ENCODE measurements at regions not wholly inside any gene's neighbourhood (a gene's known extent, or its start where the extent isn't known, plus 50 kb on each side); places are given as distances from the start of the nearest gene placed in this dataset.

DNA sequence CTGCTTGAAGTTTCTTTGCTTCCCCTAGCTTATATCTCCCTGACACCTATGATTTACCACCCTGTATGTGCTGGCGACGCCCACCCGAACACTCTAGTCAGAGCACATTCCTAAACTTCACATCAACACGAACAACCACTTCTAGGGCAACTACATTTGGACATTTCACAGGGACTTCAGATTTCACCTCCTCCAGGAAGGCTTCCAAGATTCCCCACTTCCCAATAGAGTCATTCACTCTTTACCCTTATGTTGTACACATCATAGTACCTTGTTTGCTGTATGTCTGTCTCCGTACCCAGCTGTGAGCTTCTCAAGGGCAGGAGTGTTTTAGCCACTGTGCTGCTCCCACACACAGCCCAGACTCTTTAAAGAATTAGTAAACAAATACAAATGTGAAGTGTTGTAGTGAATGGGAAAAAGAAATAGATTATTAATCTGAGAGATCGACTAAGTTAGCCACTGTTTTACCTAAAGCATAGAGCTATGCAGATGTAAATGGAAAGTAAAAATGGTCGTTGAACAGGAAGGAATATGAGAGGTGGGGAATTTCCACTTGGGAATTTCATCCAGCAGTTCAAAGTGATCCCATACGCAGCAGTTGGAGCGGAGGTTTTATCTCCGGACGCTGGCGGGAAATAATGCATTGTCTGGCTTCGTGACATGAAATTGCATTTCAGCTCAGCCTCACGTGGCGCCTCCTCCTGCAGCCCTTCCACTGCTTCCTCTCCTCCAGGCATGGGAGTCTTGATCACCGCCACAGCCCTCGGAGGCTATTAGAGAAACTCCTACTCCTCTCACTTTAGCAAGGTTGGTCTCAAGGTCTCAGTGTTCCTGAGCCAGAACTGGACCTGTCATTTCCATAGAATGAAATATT, 233.4 kb upstream of the COPS8 start:
- TF ChIP-seq, protein P1, sequence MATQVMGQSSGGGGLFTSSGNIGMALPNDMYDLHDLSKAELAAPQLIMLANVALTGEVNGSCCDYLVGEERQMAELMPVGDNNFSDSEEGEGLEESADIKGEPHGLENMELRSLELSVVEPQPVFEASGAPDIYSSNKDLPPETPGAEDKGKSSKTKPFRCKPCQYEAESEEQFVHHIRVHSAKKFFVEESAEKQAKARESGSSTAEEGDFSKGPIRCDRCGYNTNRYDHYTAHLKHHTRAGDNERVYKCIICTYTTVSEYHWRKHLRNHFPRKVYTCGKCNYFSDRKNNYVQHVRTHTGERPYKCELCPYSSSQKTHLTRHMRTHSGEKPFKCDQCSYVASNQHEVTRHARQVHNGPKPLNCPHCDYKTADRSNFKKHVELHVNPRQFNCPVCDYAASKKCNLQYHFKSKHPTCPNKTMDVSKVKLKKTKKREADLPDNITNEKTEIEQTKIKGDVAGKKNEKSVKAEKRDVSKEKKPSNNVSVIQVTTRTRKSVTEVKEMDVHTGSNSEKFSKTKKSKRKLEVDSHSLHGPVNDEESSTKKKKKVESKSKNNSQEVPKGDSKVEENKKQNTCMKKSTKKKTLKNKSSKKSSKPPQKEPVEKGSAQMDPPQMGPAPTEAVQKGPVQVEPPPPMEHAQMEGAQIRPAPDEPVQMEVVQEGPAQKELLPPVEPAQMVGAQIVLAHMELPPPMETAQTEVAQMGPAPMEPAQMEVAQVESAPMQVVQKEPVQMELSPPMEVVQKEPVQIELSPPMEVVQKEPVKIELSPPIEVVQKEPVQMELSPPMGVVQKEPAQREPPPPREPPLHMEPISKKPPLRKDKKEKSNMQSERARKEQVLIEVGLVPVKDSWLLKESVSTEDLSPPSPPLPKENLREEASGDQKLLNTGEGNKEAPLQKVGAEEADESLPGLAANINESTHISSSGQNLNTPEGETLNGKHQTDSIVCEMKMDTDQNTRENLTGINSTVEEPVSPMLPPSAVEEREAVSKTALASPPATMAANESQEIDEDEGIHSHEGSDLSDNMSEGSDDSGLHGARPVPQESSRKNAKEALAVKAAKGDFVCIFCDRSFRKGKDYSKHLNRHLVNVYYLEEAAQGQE (IDR thresholded peaks at IDR 0.05; ENCODE audit: low read depth) = no peak
- TF ChIP-seq TAF1 (IDR thresholded peaks at IDR 0.05; ENCODE audit: low read depth) (no peak), TEAD4 (IDR thresholded peaks at IDR 0.05) (no peak), TCF12 (IDR thresholded peaks at IDR 0.05; ENCODE audit: low read depth) (no peak), RAD21 (IDR thresholded peaks at IDR 0.05; ENCODE audit: low read depth) (no peak), NFIC (IDR thresholded peaks at IDR 0.05) (no peak)
- TF ChIP-seq, protein P2, sequence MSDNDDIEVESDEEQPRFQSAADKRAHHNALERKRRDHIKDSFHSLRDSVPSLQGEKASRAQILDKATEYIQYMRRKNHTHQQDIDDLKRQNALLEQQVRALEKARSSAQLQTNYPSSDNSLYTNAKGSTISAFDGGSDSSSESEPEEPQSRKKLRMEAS (IDR thresholded peaks at IDR 0.05) = no peak

Data from Ishikawa (cell line).